ENCODE measurements at regions not wholly inside any gene's neighbourhood (a gene's known extent, or its start where the extent isn't known, plus 50 kb on each side); places are given as distances from the start of the nearest gene placed in this dataset.

- TF ChIP-seq E4F1 (IDR thresholded peaks at IDR 0.05; ENCODE audit: borderline replicate concordance, partially characterized antibody) (no peak), NR2C1 (IDR thresholded peaks at IDR 0.05) (peak; percentile 68), RB1 (IDR thresholded peaks at IDR 0.05; ENCODE audit: borderline replicate concordance) (no peak), USF1 (IDR thresholded peaks at IDR 0.05; ENCODE audit: borderline replicate concordance, extremely low read length, insufficient read depth, low read depth, low read length) (no peak), HCFC1 (IDR thresholded peaks at IDR 0.05; ENCODE audit: low read length) (no peak), BRCA1 (IDR thresholded peaks at IDR 0.05; ENCODE audit: low read depth, low read length) (no peak), TBL1XR1 (IDR thresholded peaks at IDR 0.05; ENCODE audit: low read depth, low read length) (peak; percentile 60; the same call in 1 of the 2 replicates), CBFB (IDR thresholded peaks at IDR 0.05; ENCODE audit: low read depth) (no peak), FOXM1 (IDR thresholded peaks at IDR 0.05; ENCODE audit: low read depth, low read length) (peak; percentile 64; the same call in 1 of the 2 replicates), IRF4 (IDR thresholded peaks at IDR 0.05; ENCODE audit: low read depth, low read length) (peak; percentile 23; the same call in 1 of the 2 replicates), BACH1 (IDR thresholded peaks at IDR 0.05; ENCODE audit: borderline replicate concordance) (peak; percentile 58; the same call in 1 of the 2 replicates), TARDBP (IDR thresholded peaks at IDR 0.05; ENCODE audit: borderline replicate concordance) (no peak), RUNX3 (IDR thresholded peaks at IDR 0.05; ENCODE audit: low read length) (peak; percentile 90), ATF3 (IDR thresholded peaks at IDR 0.05; ENCODE audit: borderline replicate concordance, extremely low read depth, low read depth, low read length) (no peak), WRNIP1 (IDR thresholded peaks at IDR 0.05; ENCODE audit: borderline replicate concordance, low read depth, low read length) (no peak; the same call in 1 of the 2 replicates), BMI1 (IDR thresholded peaks at IDR 0.05; ENCODE audit: borderline replicate concordance) (peak; percentile 54; the same call in 1 of the 2 replicates), HDAC2 (IDR thresholded peaks at IDR 0.05) (no peak), SMAD1 (IDR thresholded peaks at IDR 0.05; ENCODE audit: low read depth, partially characterized antibody) (no peak), CHD1 (IDR thresholded peaks at IDR 0.05; ENCODE audit: low read depth, low read length) (no peak), JUND (IDR thresholded peaks at IDR 0.05; ENCODE audit: low read depth, low read length) (no peak), BCLAF1 (IDR thresholded peaks at IDR 0.05) (no peak), SKIL (IDR thresholded peaks at IDR 0.05; ENCODE audit: low read depth, poor library complexity, severe bottlenecking) (peak; percentile 76), KAT2A (conservative IDR thresholded peaks at IDR 0.05; ENCODE audit: control insufficient read depth, low read depth, low read length) (no peak), NFYB (IDR thresholded peaks at IDR 0.05; ENCODE audit: insufficient read depth, low read depth, low read length) (no peak)
Observed at GRCh38 chr14:30355431-30355913, 203.5 kb upstream of the G2E3 start (continued).

Data from GM12878 (cell line).